GM19438 (cell line): ENCODE measurements at regions not wholly inside any gene's neighbourhood (a gene's known extent, or its start where the extent isn't known, plus 50 kb on each side); places are given as distances from the start of the nearest gene placed in this dataset.

Source experiments
- ATAC-seq: cut with Tn5 transposase; IDR thresholded peaks from one replicate; pipeline ENCODE4 v1.9.1; 2021; ENCODE audit warnings: low read depth; ENCODE audit not compliant: unreplicated experiment

DNA sequence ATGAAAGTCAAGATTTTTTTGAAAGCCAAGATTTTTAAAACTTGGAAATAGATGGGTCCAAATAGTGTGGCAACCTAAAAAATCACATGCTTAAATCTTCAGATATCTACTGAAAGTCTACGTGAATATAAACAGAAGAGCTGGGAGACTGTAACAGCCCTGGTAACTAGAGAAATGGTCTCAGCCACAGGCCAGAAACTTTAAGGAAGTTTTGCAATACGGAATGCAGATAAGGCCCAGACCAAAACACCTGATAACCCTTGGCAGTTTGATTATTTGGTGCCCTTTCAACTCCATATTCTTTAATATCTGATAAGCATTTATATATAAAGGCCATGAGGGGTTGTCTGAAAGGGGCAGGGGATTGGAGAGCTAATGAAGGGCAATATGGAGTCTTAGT is 537.3 kb upstream of the TGFBR2 start:
- no peak for ATAC-seq

- ATAC-seq, result no peak
Measured at GRCh38 chr3:30073040-30073439, 533.4 kb upstream of the TGFBR2 start.

DNA sequence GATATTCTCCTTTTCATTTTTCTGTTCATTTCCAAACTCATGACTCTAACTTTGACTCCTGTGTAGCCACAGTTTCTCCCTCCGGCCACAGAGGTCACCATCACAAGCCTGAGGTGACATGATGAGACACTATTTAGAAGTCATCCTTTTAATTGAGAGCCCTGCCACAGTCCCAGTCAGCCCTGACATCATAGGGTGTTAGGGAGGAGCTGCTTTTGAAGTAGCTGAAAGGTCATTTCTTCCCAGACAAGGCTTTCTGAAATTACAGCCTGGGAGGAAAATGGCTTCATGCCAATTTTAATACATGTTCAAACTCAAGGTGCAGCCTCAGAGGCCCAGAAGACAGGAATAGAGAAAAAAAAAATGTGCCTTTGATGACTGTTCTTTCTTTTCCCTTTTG is 532.8 kb upstream of the TGFBR2 start:
- ATAC-seq, result no peak

- no peak for ATAC-seq
Measured at GRCh38 chr3:30075514-30075913, 530.9 kb upstream of the TGFBR2 start.

DNA sequence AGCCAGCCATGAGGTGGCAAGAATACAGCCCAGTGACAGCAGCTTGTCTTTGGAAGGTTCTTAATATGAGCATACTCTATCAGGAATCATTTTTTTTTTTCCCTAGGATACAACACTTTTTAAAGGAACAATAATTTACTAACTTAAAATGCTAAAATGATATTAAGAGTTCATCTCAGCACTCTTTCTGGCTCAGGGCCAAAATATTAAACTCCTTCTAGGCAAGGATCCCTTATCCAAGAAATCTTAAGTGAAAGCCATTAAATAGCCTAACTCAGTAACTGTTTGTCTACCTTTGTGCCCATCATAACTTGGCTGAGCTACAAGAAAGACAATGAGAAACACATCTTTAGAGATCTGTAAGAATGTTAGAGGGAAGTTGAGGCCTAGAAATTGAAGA is 529.5 kb upstream of the TGFBR2 start:
- no peak for ATAC-seq

GRCh38 chr3:30077746-30078145 is 528.7 kb upstream of the TGFBR2 start:
- no peak for ATAC-seq

DNA sequence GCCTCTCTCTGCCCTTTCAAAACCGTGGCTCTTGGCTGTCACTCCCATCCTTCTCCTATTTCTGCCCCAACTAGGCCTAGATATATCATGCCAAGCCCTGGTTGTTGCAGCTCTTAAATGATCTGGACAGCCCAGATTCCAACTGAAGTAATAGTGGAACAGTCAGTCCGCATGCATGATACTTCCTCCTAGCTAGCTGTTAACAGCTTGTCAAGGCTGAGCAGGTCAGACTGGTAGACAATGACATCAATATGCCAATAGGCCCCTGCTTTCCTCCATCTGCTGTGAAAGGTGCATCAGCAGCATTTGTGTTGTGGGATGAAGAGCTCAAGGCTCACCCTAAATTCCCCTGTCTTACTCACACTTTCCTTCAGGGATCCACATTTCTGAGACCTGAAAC is 527.7 kb upstream of the TGFBR2 start:
- ATAC-seq, result no peak

DNA sequence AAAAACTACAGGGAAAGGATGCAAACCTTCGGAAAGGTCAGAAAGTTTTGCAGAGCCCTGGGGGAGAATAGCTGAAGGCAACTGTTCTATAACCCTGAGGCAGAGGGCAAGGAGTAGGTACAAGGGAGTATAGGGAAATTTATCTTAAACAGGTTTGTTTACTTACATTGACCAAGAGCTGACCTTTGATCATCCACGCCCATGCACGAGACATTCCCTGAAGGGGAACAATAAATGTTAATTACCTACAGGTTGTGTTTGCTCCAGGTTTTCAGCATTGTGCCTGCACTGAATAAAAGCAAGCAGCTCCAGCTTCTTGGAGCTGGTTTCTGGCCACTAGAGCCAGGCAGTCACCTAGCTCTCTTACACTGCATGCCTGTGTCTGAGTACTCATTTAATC is 524.5 kb upstream of the TGFBR2 start:
- no peak for ATAC-seq

GRCh38 chr3:30082652-30083051 is 523.7 kb upstream of the TGFBR2 start:
- ATAC-seq, result no peak

DNA sequence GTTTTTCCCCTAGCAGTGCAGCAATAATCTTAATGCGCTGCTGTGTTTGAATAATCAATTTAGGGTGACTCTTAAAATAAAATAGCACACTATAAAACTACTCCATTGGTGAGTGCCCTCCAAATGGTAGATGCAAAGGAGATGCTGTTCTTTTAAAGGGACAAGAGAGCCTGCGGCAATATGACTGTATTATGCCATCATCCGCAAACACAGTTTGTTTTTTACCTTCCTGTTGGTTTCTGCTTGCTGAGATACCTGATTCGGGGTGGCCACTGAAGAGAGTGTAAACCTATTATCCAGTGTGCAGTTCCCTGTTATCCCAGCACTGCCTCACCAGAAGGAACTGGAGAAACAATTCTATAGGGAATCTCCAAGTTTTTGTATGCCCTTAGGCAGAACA is 523.1 kb upstream of the TGFBR2 start:
- no peak for ATAC-seq

- ATAC-seq, result no peak
Measured at GRCh38 chr3:30084316-30084715, 522.1 kb upstream of the TGFBR2 start.

GRCh38 chr3:30084971-30085403 is 521.4 kb upstream of the TGFBR2 start:
- no peak for ATAC-seq

DNA sequence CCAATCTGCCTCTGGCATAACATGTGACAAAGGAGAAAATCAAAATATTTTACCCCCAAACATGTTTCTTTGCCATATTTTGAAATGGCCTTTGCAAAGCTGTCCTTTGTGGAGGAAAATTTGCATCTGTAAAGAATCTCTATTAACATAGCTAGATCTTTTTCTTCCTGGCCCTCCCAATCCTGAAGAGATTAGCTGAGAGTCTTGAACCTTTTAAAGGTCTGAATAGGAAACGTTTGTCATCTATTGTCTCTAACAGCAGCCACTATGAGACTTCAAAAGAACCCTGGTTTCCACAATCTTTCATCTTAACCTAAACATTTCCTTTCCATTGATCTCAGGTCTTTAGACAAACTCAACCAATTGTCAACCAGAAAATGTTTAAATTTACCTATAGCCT is 520.9 kb upstream of the TGFBR2 start:
- ATAC-seq, result no peak

DNA sequence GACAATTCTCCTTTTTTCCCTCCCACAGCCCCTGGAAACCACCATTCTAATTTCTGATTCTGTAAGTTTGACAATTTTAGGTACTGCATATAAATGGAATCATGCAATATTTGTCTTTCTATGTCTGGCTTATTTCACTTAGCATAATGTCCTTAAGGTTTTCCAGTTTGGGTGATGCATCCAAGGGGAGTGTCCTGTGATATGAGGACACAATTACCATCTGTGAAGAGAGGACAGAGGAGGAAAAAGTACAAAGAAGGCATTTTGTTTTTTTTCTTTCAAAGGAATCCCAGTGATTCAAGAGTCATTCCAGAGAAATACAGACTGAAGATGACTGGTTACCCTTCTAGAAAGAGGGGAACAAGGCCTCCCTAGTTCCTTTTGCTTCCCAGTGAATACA is 514.7 kb upstream of the TGFBR2 start:
- no peak for ATAC-seq

DNA sequence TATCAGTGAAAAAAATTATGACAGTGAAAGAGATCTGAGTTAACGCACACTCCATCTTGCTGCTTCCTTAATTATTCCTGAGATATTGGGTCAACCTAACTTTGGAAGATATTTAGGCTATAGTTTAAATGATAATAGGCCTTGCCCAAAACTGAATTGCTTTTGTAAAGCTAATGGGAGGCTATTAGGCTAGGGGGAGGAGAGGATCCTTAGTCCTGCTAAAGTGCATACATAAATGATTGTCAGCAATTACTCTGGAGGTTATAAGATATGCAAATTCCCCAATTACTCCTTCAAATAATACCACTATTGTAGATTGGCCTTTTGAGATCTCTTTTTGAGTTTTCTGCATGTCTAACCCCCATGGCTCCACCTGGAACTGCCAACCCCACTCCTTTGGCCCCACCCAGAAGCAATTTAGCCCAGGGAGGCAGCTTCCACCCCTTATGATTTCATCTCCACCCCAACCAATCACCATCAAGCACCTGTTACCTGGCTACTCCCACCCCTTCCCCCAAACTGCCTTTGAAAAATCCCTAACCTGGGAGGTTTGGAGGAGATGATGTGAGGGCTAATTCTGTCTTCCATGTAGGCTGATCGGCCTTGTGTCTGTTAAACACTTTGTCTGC is 509.3 kb upstream of the TGFBR2 start:
- no peak for ATAC-seq

DNA sequence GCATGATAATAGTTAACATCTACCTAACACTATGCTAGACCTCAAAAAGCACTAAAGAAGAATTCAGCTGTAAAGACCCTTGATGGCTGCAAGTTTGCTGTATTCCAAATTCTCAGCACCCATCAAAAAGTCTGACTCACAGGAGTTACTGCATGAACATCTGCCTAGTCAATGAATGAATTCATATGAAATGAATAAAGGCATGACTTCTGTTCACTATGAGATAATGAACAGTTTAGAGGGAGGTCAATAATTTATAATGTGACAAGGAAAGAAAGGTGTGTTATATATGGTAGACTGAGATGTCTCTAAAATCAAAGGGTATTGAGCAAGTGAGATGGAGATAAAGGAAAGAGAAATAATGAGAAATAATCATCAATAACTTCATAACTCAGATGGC is 508.2 kb upstream of the TGFBR2 start:
- ATAC-seq, result no peak

GRCh38 chr3:30098653-30099455 is 507.5 kb upstream of the TGFBR2 start:
- ATAC-seq, result no peak

GRCh38 chr3:30102356-30102755 is 504.0 kb upstream of the TGFBR2 start:
- ATAC-seq, result no peak

GRCh38 chr3:30103186-30103585 is 503.2 kb upstream of the TGFBR2 start:
- ATAC-seq, result no peak

GRCh38 chr3:30107531-30107930 is 498.9 kb upstream of the TGFBR2 start:
- ATAC-seq, result no peak

GRCh38 chr3:30112411-30112810 is 494.0 kb upstream of the TGFBR2 start:
- ATAC-seq, result no peak

- ATAC-seq, result no peak
Measured at GRCh38 chr3:30112902-30113484, 493.4 kb upstream of the TGFBR2 start.
